Amniotic epithelial cell (primary cell): ENCODE measurements at regions not wholly inside any gene's neighbourhood (a gene's known extent, or its start where the extent isn't known, plus 50 kb on each side); places are given as distances from the start of the nearest gene placed in this dataset.

Source experiments
- DNase-seq: peaks from one replicate; pipeline ENCODE4 v3.0.0-alpha.2; 2010; ENCODE audit warnings: low read depth

GRCh38 chr10:128281861-128282260, 155.6 kb upstream of the MKI67 start:
- DNase-seq, result no peak

- no peak for DNase-seq
These were observed 160.0 kb upstream of the MKI67 start for GRCh38 chr10:128286141-128286761.

GRCh38 chr10:128286762-128287500, 160.7 kb upstream of the MKI67 start:
- DNase-seq, result no peak

- DNase-seq, result no peak
These were observed 161.7 kb upstream of the MKI67 start for GRCh38 chr10:128287921-128288320.

- DNase-seq, result no peak
These were observed 163.4 kb upstream of the MKI67 start for GRCh38 chr10:128289621-128290020.

- no peak for DNase-seq
These were observed 168.8 kb upstream of the MKI67 start for GRCh38 chr10:128295003-128295402.

DNA sequence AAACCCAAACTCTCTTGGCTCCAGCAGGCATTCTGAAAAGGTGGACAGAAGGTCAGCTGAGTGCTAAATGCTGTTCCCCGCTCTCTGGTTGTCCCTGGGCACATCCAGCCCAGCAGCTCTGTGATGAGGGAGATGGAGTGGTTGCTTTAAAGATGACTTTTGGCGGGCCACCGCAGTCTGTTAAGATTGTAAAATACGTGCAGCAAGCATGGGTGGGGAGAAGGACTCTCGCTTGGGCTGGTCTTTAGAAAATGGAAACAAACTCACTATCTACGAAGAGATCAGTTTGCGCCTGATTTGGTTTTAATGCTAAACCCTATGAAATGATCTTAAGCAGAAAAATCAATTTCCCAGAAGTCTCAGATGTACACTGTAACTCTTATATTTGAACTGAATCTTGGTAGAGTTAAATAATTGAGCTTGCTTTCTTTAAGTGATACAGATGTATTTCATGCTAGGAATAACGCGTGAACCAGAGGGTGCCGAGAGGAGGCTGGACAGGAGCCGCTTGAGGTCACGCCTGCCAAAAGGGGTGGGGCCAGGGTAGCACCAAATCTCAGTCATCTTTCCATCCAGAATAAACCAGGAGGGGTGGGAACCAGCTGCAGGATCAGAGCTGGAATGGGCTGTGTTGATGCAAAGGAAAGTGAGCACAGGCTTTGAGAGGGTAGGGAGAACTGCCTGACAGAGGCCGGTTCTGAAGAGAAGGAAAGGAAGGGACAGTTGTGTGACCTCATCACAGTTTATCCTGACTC, 170.2 kb upstream of the MKI67 start:
- DNase-seq, result no peak

DNA sequence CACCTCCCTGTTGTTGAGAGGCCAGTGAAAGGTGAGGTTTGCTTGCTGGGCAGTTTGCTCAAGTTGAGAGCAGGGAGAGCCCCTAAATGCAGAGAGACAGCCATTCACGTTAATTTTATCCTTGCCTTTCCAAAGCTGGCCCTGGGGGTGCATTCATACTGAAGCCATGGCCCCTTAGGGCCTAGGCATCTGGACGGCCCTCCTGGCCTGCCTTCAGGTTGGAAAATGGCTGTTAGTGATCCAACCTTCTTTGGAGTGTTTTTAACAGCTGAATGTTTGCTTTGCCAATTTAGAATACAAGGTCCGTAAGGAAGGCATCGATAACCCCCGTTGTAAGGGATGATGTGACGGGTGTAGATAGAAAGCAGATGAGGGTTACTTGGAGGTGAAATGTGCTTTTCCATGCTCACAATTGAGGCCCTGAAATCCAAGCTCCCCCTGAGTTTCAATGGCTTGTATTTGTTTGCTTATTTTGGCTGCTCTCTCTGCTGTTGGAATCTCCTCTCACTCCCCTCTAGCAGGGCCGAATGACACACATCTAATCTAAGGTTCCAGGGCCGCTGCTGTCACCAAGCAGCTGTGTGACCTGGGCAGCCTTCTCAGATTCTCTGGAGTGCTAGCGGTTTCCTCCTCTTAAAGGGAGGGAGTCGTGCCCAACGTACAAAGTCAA, 171.6 kb upstream of the MKI67 start:
- no peak for DNase-seq

DNA sequence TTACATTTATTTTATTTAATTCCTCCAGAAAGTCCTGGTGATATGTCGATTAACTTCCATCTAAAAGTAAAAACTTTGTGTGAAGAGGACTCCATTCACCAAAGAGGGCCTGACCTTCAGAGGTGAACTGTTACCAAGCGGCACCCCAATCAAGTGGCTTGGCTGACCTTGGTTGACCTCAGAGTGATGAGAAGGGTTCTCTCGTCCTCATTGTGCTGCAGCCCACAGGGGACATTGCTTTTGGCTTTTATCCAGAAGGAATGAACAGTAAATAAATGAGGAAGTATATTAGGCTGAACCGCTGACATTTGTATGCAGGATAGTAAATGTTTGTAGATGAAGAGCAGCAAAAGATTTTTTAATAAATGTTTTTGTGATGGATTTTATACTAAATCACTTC, 172.4 kb upstream of the MKI67 start:
- DNase-seq, result no peak

GRCh38 chr10:128300290-128300824, 174.1 kb upstream of the MKI67 start:
- DNase-seq, result no peak

GRCh38 chr10:128301051-128301450, 174.8 kb upstream of the MKI67 start:
- DNase-seq, result no peak

- DNase-seq, result no peak
These were observed 176.6 kb upstream of the MKI67 start for GRCh38 chr10:128302808-128303207.

DNA sequence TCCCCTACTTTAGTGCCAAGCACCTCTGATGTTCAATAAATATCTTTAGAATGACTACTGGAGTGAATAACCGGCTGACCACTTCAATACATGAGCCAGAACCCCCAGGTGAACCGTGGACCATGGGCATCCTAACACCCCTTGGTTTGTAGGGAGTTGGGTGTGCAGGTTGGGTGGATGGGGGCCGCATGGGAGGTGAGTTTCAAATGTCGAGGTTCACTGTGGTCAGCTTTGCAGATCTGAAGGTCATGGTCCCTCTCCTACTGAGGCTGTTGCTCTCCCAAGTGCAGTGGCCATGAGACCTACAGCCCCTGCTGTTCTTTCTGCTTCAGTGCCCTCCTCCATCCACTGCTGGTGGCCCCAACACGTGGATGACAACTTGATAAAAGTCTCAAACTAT, 178.0 kb upstream of the MKI67 start:
- no peak for DNase-seq

DNA sequence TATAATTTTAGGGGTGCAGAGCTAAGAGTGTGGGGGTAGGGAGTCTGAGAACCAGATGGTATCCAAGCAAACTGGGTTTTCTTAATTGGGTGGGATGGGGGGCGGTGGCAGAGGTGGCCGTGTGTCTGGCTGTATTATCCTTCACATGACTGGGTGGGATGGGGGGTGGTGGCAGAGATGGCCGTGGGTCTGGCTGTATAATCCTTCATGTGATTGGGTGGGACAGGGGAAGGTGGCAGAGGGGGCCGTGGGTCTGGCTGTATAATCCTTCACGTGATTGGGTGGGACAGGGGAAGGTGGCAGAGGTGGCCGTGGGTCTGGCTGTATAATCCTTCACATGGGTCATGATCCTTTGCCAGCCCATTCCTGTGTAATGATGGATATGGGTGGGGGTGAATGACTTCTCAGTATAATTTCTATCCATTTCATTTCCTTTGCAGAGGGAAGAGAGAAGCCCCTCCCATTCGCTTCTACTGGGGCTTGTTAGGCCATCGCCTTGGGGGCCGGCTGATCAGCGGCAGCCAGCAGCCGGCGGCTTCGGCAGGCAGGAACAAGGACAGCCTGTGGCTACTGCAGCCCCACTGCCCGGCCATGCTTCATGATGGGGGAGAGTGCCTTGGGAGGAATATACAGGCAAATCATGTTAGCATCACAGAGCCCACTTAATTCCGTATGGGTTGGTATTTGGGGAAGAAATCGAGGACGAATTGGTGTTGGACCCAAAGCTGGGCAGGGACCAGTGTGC, 179.6 kb upstream of the MKI67 start:
- no peak for DNase-seq

GRCh38 chr10:128306535-128306934, 180.3 kb upstream of the MKI67 start:
- no peak for DNase-seq

- no peak for DNase-seq
These were observed 180.7 kb upstream of the MKI67 start for GRCh38 chr10:128306966-128307365.

DNA sequence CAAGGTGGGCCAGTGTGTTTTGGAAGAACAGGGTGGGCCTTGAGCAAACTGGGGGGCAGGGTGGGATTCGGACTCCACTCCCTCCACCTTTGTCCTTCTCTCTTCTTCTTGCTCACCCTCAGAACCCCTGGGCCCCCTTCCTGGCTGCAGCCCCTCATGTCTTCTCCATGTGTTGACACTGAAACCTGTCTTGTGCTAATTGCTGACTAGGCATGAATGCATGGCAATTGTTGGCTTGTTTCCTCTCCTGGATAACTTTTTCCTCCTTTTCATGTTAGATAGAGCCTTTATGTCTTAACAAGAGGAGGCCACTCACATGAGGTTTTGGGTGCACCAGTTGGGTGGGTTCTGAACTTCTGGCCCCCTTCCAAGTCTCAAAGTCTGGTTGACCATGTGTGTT, 181.6 kb upstream of the MKI67 start:
- no peak for DNase-seq

- DNase-seq, result no peak
These were observed 184.9 kb upstream of the MKI67 start for GRCh38 chr10:128310971-128311658.

DNA sequence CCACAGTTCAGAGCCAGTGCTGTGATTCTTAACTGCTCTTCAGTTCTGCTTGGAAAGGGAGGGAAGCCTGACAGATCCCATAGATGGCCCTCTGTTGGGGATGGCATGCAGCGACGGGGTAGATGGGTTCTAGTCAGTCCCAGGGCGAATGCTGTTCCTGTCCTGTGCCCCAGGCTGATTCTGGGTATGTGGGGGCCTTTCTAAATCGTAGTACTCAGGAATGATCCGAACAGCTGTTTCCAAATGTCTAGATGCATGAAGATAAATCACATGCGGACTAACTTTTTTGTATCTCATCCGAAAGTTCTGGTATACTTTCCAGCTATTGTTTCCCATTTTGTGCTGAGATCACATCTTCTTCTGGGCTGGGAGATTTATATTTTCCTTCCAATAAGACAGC, 186.0 kb upstream of the MKI67 start:
- no peak for DNase-seq

DNA sequence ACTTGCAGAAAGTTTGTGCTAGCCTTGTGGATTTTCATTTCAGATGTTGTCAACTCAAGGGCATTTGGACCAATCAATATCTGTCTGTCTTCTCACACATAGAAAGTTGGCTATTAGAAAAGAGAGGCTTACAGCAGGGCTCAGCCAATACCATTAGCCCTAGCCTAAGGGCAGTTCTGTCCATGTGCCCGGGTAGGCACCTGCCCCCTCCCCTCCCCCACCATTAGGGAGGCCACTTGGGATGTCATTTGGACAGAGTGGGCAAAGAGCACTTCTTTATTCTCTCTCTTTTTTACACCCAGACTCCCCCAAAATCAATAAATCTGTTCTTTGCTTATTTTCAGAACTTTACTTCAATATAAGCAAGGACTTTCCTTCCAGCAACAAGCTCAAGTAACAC, 188.5 kb upstream of the MKI67 start:
- DNase-seq, result no peak

DNA sequence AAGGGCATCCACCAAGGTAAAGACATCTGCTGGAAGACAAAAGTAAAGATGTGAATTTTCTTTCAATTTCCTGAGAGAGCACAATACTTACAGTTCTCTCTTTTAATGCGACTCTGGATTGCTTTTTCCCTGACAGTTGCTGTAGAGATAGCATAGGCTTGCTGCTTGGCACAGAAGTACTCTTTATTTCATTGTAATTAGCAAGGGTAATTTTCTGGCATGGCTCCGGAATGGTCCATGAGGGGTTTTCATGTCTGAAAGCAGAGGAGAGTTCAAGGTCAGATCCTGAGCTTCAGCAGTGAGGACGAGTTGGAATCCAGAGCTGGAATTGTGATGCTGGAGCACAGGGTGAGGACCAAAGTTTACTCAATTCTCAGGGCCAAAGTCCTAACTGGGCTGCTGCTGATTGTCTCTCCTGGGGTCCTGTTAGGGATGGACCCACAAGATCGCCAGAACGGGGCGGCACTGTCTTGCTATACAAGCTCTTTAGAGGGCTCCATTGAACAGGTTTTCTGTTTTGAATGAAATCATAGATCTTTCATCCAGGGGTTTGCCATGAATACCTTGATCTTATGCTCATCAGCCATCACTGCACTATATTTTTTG, 190.0 kb upstream of the MKI67 start:
- DNase-seq, result no peak
